Panc1 (cell line): ENCODE measurements at regions not wholly inside any gene's neighbourhood (a gene's known extent, or its start where the extent isn't known, plus 50 kb on each side); places are given as distances from the start of the nearest gene placed in this dataset.
"Not testable (repeated sequence)": the region's sequence is repeated elsewhere in the genome, so short reads cannot be mapped to it uniquely, and the experiment has no call there.

ENCODE experiments used
- ATAC-seq: fragments of 200-7000 bp; cut with Tn5 transposase; 2 replicates; pipeline ENCODE4 v1.9.1; 2020; ENCODE audit warnings: mild to moderate bottlenecking, moderate library complexity
- BruUV-seq: library from RNA; stranded (reverse); fragments of 400-500 nt; replicated peaks from 2 replicates; lab custom pipeline; 2021; lab: Mats Ljungman, UMichigan
- CTCF ChIA-PET: fragments of 300-600 bp; sonication (Branson Sonifier 250); formaldehyde crosslinking; loops from one replicate; lab custom pipeline; 2022; ENCODE audit warnings: antibody characterized with exemption; lab: Charles Lee
- POLR2A ChIA-PET: fragments of 300-600 bp; sonication (Branson Sonifier 250); formaldehyde crosslinking; loops from one replicate; lab custom pipeline; 2022; ENCODE audit warnings: antibody characterized with exemption; lab: Charles Lee
- DNase-seq: peaks from one replicate; pipeline ENCODE4 v3.0.0-alpha.2; 2010; ENCODE audit warnings: low read depth, low spot score
- H3K27ac ChIP-seq: 2 replicates; pipeline ENCODE4 v1.5.1; 2011; ENCODE audit warnings: mild to moderate bottlenecking, low read length, inconsistent platforms
- H3K27me3 ChIP-seq: fragments of 200-500 bp; sonication (Bioruptor generic); 2 replicates; pipeline ENCODE4 v1.6.0; 2014; ENCODE audit warnings: low read length, inconsistent platforms; ENCODE audit not compliant: control insufficient read depth, insufficient read depth
- H3K36me3 ChIP-seq: fragments of 200-500 bp; sonication (Bioruptor generic); 2 replicates; pipeline ENCODE4 v1.5.1; 2014; ENCODE audit warnings: inconsistent platforms, mild to moderate bottlenecking, low read length, moderate library complexity; ENCODE audit not compliant: control insufficient read depth, insufficient read depth
- H3K4me1 ChIP-seq: 2 replicates; pipeline ENCODE4 v1.5.1; 2011; ENCODE audit warnings: inconsistent platforms, mild to moderate bottlenecking, low read length, moderate library complexity; ENCODE audit not compliant: control insufficient read depth, insufficient read depth
- H3K4me3 ChIP-seq, 2 experiments: 2 replicates each; pipeline ENCODE4 v1.5.1; 2011 to 2012; ENCODE audit warnings: low read depth in 2 of 2, low read length in 2 of 2, mild to moderate bottlenecking in 2 of 2, inconsistent platforms in 1 of 2, moderate library complexity in 1 of 2
- H3K9me3 ChIP-seq: fragments of 200-500 bp; sonication (Bioruptor generic); 2 replicates; pipeline ENCODE4 v1.5.1; 2014; ENCODE audit warnings: low read depth, mild to moderate bottlenecking, inconsistent platforms, low read length, moderate library complexity; ENCODE audit not compliant: control insufficient read depth, insufficient read depth
- POLR2AphosphoS5 ChIP-seq: IDR thresholded peaks from 2 replicates; pipeline ENCODE4 v1.6.1; 2012; ENCODE audit warnings: mild to moderate bottlenecking, low read depth, low read length, moderate library complexity
- SIN3A ChIP-seq: IDR thresholded peaks from 2 replicates; pipeline ENCODE4 v1.6.1; 2012; ENCODE audit warnings: low read depth, mild to moderate bottlenecking, low read length, moderate library complexity, borderline replicate concordance; ENCODE audit not compliant: insufficient read depth
- TCF7L2 ChIP-seq: IDR thresholded peaks from 2 replicates; pipeline ENCODE4 v1.6.1; 2011; ENCODE audit warnings: mild to moderate bottlenecking, low read depth, low read length, inconsistent platforms
- in situ Hi-C: cut with HindIII; loops from 2 replicates; pipeline ENCODE4 v1.10.0; 2016; ENCODE audit warnings: low sequenced_read_pairs, low pct_unique_long_range_greater_than_20kb
- intact Hi-C: fragments of 100-400 bp; cut with micrococcal nuclease; formaldehyde crosslinking; loops from one replicate; pipeline ENCODE4 v1.10.0; 2022; ENCODE audit not compliant: unreplicated experiment
- TF ChIP-seq, protein P1 (sequence below): fragments of 450-650 bp; IDR thresholded peaks from 2 replicates; pipeline ENCODE4 v1.5.1; 2017; ENCODE audit warnings: mild to moderate bottlenecking
- TF ChIP-seq, protein P2 (sequence below), 2 experiments: IDR thresholded peaks; 2 replicates each; pipeline ENCODE4 v1.6.1; 2011 to 2012; ENCODE audit warnings: low read depth in 2 of 2, control low read depth in 1 of 2, low read length in 1 of 2, mild to moderate bottlenecking in 1 of 2, moderate library complexity in 1 of 2; ENCODE audit not compliant: insufficient read depth in 1 of 2

DNA sequence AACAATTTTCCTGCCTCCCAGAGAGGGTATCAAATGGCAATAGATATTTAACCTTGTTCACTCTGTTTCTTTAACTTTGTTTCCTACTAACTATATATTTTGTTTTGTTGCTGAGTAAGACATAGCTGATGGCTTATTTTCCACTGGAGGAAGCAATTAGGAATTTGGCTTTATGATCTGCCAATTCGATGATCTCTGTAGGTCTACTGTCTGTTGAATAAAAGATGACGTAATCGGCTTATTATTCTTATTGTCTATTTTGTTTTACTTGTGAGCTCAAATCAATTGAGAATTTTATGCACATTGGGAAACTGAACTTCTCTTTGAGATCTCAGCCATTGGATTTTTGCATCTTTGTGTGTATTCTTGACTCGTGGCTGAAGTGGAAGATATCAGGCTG, 862.6 kb downstream of the EFNB2 start:
- ChIA-PET POLR2A (no interaction called here), CTCF (no interaction called here)
- intact Hi-C loops (no loop called here), in situ Hi-C loops (no loop called here)
- no peak for DNase-seq
- TF ChIP-seq SIN3A (no peak), POLR2AphosphoS5 (no peak), TCF7L2 (no peak)
- TF ChIP-seq, protein P1, sequence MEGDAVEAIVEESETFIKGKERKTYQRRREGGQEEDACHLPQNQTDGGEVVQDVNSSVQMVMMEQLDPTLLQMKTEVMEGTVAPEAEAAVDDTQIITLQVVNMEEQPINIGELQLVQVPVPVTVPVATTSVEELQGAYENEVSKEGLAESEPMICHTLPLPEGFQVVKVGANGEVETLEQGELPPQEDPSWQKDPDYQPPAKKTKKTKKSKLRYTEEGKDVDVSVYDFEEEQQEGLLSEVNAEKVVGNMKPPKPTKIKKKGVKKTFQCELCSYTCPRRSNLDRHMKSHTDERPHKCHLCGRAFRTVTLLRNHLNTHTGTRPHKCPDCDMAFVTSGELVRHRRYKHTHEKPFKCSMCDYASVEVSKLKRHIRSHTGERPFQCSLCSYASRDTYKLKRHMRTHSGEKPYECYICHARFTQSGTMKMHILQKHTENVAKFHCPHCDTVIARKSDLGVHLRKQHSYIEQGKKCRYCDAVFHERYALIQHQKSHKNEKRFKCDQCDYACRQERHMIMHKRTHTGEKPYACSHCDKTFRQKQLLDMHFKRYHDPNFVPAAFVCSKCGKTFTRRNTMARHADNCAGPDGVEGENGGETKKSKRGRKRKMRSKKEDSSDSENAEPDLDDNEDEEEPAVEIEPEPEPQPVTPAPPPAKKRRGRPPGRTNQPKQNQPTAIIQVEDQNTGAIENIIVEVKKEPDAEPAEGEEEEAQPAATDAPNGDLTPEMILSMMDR: no peak
- TF ChIP-seq, protein P2, sequence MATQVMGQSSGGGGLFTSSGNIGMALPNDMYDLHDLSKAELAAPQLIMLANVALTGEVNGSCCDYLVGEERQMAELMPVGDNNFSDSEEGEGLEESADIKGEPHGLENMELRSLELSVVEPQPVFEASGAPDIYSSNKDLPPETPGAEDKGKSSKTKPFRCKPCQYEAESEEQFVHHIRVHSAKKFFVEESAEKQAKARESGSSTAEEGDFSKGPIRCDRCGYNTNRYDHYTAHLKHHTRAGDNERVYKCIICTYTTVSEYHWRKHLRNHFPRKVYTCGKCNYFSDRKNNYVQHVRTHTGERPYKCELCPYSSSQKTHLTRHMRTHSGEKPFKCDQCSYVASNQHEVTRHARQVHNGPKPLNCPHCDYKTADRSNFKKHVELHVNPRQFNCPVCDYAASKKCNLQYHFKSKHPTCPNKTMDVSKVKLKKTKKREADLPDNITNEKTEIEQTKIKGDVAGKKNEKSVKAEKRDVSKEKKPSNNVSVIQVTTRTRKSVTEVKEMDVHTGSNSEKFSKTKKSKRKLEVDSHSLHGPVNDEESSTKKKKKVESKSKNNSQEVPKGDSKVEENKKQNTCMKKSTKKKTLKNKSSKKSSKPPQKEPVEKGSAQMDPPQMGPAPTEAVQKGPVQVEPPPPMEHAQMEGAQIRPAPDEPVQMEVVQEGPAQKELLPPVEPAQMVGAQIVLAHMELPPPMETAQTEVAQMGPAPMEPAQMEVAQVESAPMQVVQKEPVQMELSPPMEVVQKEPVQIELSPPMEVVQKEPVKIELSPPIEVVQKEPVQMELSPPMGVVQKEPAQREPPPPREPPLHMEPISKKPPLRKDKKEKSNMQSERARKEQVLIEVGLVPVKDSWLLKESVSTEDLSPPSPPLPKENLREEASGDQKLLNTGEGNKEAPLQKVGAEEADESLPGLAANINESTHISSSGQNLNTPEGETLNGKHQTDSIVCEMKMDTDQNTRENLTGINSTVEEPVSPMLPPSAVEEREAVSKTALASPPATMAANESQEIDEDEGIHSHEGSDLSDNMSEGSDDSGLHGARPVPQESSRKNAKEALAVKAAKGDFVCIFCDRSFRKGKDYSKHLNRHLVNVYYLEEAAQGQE (IDR thresholded peaks at IDR 0.05; ENCODE audit: insufficient read depth in 1 of 2, low read depth in 2 of 2, low read length in 1 of 2): no peak
- Histone ChIP-seq H3K36me3 (no peaks in the 10 kb centered on the region), H3K27me3 (no peaks in the 10 kb centered on the region), H3K4me1 (no peaks in the 10 kb centered on the region), H3K9me3 (no peaks in the 10 kb centered on the region), H3K4me3 (no peak overlapping the region), H3K27ac (no peak overlapping the region)
- no TSS peak for BruUV-seq
- ATAC-seq: no peak

DNA sequence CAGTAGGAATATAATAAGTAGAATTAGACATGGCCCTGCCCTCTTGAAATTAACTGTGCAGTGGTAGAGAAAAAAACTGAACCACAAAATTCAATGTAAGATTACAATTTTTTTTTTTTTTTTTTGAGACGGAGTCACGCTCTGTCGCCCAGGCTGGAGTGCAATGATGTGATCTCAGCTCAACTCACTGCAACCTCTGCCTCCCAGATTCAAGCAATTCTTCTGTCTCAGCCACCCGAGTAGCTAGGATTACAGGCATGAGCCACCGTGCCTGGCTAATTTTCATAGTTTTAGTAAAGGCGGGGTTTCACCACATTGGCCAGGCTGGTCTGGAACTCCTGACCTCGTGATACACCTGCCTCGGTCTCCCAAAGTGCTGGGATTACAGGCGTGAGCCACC, 864.3 kb downstream of the EFNB2 start:
- H3K27me3 ChIP-seq, BruUV-seq, H3K9me3 ChIP-seq, ATAC-seq, H3K4me3 ChIP-seq, CTCF ChIA-PET, intact Hi-C loops, in situ Hi-C loops, H3K27ac ChIP-seq, H3K4me1 ChIP-seq, DNase-seq, POLR2A ChIA-PET, H3K36me3 ChIP-seq: not testable (repeated sequence)

DNA sequence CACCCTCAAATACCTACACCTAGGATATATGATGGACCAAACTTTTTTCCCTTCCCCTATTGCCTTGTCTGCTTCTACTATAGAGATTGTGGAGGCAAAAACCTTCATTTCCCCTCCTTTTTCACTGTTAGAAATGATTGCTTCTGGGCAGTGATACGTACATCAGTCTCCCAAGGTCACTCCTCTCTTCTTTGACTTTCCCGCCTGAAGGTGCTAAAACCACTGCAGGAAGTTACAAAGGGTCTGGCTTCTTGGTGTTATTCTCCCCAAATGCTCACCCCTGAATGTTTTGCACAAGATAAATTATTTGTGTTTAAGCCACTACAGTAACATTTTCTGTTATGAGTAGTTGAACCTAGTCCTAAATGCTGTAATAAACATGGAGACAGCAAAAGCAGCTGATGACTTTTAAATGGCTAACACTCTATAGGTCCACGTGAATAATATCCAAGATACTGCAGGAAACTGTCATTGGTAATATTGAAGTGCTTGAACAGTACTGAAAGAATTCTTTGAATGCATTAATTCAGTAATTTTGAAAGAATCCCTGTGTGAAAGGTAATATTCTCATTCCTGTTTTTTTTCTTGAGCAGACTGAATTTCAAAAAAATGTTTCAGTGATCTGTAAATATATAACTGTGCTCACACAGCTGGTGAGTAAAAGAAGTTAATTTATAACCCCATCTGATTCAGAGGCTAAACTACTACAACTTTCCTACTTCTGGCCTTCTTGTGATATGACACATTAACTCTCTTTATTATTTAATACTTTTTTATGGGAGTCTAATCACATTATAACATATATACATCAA, 865.1 kb downstream of the EFNB2 start:
- Histone ChIP-seq H3K27me3 (no peaks in the 10 kb centered on the region), H3K4me1 (no peaks in the 10 kb centered on the region), H3K9me3 (no peaks in the 10 kb centered on the region), H3K4me3 (no peak overlapping the region), H3K36me3 (no peaks in the 10 kb centered on the region), H3K27ac (no peak overlapping the region)
- ATAC-seq (no peak), DNase-seq (no peak)
- intact Hi-C loops (no loop called here), in situ Hi-C loops (no loop called here)
- POLR2A ChIA-PET: no interaction called here
- CTCF ChIA-PET: no interaction called here
- TF ChIP-seq POLR2AphosphoS5 (no peak), TCF7L2 (no peak), SIN3A (no peak)
- TF ChIP-seq, protein P1: no peak
- TF ChIP-seq, protein P2 (IDR thresholded peaks at IDR 0.05; ENCODE audit: insufficient read depth in 1 of 2, low read depth in 2 of 2, low read length in 1 of 2): no peak
- BruUV-seq: no TSS peak
